H1 (cell line): ENCODE measurements at regions not wholly inside any gene's neighbourhood (a gene's known extent, or its start where the extent isn't known, plus 50 kb on each side); places are given as distances from the start of the nearest gene placed in this dataset.

ENCODE experiments used
- RXRA ChIP-seq: IDR thresholded peaks from 2 replicates; pipeline ENCODE4 v1.6.1; 2011; ENCODE audit warnings: low read depth, mild to moderate bottlenecking, low read length, moderate library complexity; ENCODE audit not compliant: insufficient read depth

GRCh38 chr7:73939528-73939927 is 78.6 kb downstream of the TMEM270 start (continued):
- no peak for TF ChIP-seq RXRA
